GM21619 (cell line): ENCODE measurements at regions not wholly inside any gene's neighbourhood (a gene's known extent, or its start where the extent isn't known, plus 50 kb on each side); places are given as distances from the start of the nearest gene placed in this dataset.
"Not testable (repeated sequence)": the region's sequence is repeated elsewhere in the genome, so short reads cannot be mapped to it uniquely, and the experiment has no call there.

ENCODE experiments used
- ATAC-seq: cut with Tn5 transposase; IDR thresholded peaks from one replicate; pipeline ENCODE4 v1.9.1; 2021; ENCODE audit not compliant: unreplicated experiment

DNA sequence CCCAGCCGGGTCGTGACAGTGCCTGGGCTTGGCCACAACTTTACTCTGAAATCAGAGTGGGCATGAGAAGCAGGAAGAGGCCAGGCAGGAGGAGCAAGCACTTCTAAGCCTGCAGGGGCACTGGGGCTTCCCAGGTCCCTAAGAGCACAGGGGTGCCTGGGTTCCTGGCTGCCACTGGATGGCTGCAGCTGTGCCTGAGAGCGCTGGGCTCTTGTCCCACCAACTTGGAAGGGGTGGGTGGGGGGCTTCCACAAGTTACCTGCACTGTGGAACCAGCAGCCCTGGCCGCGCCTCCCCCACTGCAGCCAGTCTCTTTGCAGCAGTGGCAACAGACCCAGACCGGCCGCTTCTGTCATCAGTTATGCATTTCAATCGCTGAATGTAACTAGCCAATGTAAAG lies 434.7 kb upstream of the GRM3 start:
- ATAC-seq = no peak

DNA sequence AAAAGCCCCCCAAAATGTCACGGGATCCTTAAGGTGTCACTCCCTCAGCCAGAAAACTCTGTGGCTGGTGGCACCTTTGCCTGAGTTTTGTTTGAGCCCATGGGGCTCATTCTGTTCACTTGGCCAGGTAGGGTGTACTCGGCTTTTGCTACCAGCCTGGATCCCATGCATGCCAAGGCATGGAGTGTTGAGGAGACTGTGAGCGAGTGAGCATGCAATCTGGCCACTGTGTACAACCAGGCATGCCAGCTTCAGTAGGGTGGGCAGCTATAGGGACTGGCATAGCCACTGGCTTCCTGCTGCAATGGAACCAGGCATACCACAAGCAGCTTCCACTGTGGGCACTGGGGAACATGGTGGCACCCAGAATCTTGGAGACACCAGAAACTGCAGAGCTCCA lies 436.0 kb upstream of the GRM3 start:
- no peak for ATAC-seq

DNA sequence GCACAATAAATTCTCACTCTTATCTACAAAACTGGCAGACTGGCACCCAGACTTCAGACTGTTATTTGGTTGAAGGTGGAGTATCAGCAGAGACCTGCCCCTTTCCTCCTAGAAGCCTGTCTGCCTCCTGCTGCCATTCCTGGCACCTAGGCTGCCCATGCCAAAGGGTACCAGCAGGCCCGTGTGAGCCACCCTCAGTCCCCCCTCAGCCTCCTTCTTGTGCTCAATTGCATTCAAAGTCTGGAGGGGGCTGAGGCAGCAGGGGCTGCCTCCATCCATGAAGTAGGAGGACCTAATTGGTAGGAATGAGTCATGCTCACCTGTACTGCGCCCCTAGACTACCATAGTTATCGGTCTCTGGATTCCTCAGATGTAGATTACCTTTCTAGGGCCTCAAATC lies 440.9 kb upstream of the GRM3 start:
- no peak for ATAC-seq

DNA sequence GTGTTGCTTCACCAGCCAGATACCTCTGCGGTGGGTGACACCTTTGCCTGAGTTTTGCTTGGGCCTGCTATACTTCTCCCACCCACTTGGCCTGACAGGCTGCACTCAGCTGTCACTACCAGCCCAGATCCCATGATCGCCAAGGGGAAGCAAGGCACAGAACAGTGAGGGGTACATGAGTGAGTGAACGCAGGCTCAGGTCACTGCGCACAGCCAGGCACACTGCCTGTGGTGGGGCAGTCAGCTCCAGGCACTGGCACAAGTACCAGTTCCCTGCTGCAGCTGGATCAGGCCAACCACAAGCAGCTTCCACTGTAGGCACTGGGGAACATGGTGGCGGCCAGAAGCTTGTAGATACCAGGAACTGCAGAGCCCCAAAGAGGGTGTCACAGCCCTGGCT lies 441.9 kb upstream of the GRM3 start:
- ATAC-seq = no peak

DNA sequence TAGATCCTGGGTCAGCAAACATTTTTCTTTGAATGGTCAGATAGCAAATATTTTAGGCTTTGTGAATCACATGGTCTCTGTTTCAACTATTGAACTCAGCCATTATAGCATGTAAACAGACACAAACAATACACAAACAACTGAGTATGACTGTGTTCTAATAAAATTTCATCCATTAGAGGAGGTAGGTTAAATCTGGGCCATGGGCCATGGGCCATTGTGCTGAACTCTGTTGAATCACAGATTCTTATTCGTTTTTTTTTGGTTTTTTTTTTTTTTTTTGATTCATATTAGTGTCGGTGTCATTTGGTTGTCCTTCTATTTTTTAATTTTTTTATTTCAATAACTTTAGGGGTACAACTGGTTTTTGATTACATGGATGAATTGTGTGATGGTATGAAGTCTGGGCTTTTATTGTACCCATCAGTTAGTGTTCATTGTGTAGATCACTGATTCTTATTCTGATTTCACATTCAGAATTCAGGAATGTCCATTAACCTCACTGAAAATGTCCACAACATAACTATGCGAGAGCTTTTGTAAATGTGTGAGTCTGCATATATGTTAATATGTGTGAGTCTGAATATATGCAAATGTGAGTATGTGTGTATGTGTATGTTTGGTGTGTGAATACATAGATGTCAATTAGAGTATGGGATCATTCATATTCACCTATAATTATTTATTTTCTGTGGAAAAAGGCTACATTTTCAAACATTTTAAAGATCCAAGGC lies 443.7 kb upstream of the GRM3 start:
- no peak for ATAC-seq

DNA sequence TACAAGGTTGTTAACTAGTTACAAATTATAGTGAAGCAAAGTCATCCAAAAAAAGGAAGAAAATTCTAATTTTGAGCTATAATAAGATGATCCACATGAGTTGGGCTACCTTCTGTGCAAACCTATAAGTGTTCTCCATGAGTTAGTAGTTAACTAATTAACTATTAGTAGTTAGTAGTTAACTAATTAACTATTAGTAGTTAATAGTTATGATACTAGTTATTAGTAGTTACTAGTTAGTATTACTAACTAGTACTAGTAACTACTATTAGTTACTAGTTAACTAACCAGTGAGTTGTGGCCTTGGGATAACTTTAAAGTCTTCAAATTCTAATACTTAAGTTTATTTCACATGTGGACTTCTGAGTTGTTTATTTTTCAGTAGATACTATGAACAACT lies 453.4 kb upstream of the GRM3 start:
- ATAC-seq = no peak

DNA sequence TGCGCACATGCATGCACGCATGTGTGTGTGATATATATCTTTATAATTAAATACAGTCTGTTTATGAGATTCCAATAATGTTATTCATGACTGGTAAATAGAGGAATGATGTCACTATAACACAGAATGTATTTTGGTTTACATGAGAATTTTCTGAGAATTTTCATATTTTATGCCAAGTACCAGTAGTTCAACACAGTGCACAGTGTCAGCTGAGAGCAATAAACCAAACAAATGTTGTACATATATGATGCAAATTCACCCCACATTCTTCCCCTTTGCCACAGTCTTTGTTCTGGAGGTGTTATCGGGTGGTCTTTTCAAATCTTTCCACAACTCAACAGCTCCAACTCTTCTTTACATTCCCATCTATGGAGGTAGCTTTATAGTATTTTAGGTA lies 462.2 kb upstream of the GRM3 start:
- ATAC-seq = no peak

DNA sequence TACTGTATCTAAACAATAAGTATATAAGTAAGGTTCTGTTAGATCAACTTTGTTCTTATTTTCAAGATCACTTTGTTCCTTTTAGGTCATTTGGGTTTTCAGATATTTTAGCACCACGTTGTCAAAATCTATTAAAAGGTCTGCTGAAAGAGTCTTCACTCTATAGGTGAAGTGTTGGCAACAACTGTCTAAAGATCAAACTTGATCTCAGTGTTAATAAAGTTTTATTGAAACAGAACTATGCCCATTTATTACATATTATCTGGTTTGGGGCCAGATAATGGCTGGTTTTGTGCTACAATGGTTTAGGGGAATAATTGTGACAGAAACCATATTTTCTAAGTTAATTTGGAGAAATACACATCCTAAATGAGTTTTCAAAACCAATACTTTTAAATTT lies 478.9 kb upstream of the GRM3 start:
- no peak for ATAC-seq

DNA sequence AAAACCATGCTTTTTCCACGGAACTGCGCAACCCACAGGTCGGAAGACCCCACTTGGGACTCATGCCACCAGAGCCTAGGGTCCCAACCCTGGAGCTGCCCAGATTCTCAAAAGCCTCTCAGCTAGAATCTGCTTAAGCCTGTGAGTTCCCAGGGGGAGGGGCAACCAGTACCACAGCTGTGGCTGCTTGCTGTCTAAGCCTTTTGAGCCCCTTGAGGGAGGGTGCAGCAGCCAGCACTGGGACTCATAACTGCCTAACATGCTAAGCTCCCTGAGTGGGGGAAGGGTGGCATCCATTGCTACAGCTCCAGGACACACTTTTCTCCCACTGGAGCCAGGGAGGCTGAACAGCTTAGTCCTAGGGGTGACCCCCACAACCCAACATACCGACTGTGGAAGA lies 485.6 kb upstream of the GRM3 start:
- no peak for ATAC-seq

DNA sequence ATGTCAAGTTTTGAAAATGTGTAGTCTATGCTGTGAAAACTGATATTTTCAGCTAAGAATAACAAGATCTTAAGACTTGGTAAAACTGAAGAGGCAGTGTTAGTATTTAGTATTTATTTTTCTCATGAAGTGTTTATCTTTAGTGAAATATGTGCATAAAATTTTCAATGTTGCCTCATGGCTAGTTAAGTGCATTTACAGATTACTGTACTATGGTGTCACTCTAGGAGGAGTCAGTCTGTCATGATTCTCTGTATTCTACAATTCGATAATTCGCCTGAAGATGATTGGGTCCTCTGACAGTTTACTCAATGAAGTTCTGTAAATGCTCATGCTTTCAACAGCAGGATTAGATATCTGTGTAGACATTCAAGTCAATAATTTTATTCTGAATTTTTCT lies 488.1 kb upstream of the GRM3 start:
- no peak for ATAC-seq

DNA sequence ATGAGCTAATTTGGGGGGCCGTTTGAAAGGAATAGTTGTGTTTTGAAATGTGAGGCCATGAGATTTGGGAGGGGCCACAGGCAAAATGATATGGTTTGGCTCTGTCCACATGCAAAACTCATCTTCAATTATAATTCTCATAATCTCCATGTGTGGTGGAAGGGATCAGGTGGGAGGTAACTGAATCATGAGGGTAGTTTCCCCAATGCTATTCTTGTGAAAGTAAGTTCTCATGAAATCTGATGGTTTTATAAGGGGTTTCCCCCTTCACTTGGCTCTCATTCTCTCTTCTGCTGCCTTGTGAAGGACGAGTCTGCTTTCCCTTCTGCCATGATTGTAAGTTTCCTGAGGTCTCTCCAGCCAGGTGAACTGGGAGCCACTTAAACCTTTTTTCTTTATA lies 490.8 kb upstream of the GRM3 start:
- ATAC-seq = no peak

DNA sequence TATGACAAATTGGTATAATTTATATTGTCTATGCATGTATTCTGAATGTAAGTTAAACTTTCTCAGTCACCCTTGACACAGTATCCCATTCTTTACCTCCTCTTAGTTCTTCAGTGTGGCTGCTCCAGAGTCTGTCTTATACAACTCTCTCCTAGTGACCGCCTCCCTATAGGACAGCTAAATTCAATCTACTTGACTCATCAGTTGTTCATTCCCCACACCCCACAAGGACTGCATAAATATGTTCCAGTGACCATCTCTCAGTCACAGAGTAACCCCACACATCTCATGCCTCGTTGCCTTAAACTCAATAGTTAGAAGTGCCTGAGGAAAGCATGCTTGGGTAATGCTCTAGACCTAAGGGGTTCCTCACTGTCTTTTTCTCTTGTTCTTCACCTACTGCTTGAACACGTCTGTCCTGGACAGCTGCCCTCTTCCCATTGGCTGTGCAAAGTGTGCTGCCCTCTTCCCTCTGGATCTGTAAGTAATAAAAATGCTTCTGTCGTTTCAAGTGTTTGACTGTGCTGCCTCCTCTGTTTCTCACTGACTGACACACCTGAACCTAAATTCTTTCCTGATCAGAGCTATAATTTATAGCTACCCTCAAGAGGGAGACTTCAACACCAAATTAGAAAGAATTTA lies 494.6 kb upstream of the GRM3 start:
- ATAC-seq = no peak

DNA sequence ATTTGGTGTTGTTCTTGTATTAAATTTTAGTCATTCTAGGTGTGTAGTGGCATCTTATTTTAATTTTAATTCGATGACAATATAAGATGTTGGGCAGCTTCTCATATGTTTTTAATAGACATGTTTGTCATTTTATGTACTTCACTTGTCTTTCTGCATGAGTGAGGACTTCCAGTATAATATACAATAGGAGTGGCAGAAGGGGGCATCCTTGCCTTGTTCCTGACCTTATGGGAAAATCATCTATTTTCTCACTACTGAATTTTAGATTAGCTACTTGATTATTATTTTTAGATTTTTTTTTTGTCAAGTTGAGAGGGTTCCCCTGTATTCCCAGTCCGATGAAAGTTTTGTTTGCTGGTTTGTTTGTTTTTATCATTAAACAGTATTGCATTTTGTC lies 495.2 kb upstream of the GRM3 start:
- ATAC-seq = no peak

DNA sequence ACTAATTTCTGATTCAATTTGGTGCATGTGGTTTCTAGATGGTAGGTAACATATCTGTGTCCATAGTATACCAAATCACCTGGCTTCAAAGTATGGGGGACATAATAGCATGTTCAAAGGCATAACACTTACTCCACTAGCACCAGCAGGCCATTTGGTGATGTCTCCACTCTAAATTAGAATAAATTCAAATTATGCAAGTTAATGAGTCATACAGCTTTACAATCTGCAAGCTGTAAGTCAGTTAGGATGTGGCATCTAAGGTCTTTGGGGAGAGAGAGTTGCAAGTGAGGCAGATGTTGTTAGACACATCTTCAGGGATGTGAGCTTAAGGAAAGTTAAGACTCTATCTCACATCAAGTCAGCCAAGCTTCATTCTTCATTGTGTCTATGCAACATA lies 506.4 kb upstream of the GRM3 start:
- no peak for ATAC-seq

DNA sequence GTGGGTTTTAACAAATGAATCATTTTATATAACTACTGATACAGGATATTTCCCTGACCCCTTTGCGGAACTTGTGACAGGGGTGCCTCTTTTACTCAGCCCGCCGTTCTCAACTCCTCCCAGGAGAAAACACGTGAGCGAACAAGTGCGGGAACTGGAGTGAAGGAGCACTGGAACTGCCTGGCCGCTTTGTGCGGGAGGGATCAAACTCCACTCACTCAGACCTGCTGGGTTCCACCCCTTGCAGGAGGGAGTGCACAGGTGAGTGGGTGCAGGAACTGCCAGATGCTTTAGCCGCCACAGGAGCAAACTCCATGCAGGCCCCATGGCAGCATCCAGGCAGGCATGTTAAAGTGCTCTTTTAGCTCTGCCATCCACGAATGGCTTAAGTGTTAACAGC lies 513.4 kb upstream of the GRM3 start:
- ATAC-seq = no peak

DNA sequence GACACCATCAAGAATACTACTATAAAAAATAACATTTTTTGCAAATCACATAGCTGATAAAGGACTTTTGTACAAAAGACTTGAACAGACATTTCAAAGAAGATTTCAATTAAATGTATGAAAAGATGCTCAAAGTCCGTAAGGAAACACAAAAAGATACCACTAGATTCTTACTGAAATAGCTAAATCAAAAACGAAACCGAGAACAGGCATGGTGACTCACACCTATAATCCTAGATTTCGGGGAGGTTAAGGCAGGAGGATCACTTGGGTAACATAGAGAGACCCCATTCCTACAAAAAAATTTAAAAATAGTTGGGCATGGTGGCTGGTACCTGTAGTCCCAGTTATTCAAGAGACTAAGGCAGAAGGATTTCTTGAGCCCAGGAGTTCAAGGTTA lies 520.2 kb upstream of the GRM3 start:
- ATAC-seq = no peak

DNA sequence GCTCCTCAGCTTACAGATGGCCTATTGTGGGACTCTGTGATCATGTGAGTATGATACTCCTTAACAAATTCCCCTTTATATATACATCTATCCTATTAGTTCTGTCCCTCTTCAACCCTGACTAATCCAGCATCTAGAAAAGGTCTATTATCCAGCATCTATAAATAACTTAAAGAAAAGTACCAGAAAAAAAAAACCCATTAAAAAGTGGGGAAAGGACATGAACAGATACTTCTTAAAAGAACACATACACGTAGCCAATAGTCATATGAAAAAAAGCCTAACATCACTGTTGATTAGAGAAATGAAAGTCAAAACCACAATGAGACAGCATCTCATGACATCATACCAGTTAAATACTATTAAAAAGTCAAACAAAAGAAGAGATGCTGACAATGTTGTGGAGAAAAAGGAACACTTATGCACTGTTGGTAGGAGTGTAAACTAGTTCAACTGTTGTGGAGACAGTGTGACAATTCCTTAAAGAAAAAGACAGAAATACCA lies 549.5 kb upstream of the GRM3 start:
- ATAC-seq = no peak

DNA sequence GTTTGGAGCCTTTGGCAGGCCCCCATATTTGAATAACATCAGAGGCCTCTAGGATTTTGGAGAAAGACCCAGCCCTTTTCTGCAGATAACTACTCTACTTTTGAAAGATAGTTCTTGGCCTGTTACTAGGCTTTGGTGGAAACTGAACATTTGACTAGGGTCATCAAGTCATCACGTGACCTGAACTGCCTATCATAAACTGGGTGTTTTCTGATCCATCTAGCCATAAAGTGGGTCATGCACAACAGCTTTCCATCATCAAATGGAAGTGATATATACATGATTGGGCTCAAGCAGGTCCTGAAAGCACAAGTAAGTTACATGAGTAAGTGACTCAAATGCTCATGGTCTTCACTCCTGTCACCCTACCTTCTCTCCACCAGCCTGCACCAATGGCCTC lies 552.3 kb upstream of the GRM3 start:
- ATAC-seq = no peak

DNA sequence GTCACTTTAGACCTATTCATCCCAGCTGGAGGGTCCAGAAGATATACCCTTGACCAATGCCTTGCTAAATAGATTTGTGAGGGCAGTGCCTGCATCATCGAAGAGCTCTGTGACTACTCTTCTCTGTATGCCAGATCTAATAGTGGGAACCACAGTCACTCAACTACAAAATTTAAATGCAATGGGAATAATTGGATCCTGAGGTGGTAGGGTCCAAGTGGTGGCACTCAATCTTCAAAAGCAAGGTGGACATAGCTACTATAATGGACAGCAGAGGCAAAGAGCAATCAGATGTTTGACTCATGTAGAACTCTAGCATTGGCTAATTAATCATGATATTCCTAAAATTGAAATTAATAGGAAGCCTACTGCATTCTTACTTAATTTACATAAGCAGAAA lies 554.3 kb upstream of the GRM3 start:
- no peak for ATAC-seq

DNA sequence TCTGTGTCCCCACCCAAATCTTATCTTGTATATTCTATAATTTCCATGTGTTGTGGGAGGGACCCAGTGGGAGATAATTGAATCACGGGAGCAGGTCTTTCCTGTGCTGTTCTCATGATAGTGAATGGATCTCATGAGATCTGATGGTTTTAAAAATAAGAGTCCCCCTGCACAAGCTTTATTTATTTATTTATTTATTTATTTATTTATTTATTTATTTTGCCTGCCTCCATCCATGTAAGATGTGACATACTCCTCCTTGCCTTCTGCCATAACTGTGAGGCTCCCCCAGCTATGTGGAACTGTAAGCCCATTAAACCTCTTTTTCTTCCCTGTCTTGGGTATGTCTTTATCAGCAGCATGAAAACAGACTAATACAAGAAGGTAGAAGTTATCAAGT lies 579.1 kb upstream of the GRM3 start:
- not testable (repeated sequence) for ATAC-seq

DNA sequence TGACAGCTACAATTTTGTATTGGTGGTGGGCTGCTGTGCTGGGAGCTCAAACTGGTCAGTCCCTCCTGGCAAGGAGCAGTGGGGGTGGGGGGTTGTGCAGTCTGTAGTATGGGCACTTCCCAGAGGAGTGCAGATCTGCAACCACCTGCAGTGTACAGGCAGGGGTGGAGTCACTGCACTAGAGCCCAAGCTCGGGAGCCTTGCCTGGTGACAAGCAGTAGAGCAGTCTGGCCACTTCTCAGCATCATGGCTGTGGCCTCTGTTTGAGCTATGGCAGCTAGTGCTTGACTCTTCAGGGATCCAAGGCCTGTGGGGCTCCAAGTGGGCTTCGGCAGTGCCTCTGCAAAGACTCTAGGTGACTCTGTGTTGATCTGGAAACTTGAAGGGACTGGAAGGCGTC lies 585.1 kb upstream of the GRM3 start:
- no peak for ATAC-seq

DNA sequence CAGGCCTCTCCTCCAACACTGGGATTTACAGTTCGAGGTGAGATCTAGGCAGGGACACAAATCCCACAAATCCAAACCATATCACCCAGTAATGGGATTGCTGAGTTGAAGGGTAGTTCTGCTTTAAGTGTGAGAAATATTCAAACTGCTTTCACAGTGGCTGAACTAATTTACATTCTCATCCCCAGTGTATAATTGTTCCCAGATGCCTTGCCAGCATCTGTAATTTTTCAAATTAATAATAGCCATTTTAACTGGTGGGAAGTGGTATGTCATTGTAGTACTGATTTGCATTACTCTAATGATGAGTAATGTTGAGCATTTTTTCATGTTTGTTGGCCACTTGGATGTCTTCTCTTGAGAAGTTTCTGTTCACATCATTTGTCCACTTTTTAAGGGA lies 592.8 kb upstream of the GRM3 start:
- ATAC-seq = no peak

DNA sequence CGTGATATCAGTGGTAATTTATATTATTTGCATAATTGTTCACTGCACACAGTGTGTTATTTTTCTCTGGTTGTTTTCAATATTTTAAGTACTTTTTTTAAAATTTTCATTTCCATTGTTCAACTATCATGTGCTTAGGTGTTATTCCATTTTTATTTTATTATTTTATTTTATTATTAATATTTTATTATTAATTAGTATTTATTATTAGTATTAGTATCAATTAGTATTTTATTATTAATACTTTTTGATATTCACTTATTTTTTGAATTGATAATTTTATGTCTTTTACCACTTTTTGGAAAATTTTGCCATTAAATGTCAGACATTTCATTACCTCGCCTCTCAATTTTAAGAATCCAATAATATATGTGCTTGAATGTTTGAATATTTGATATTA lies 593.8 kb upstream of the GRM3 start:
- ATAC-seq = no peak
